ENCODE measurements at regions not wholly inside any gene's neighbourhood (a gene's known extent, or its start where the extent isn't known, plus 50 kb on each side); places are given as distances from the start of the nearest gene placed in this dataset.

- no peak for TF ChIP-seq CTCF (IDR thresholded peaks at IDR 0.05)
- no peak for DNase-seq (ENCODE audit: low spot score)
- no peaks in the 10 kb centered on the region for H3K27me3 Mint-ChIP-seq (ENCODE audit: low read depth)
- no peak overlapping the region for H3K4me3 Mint-ChIP-seq (ENCODE audit: unreplicated experiment)
- H3K27ac Mint-ChIP-seq (ENCODE audit: unreplicated experiment) = no peak overlapping the region
- no peaks in the 10 kb centered on the region for H3K4me1 Mint-ChIP-seq (ENCODE audit: low read depth)
- H3K9me3 Mint-ChIP-seq (ENCODE audit: low read depth) = peaks cover 26% of the 10 kb centered on the region
- no peaks in the 10 kb centered on the region for H3K36me3 Mint-ChIP-seq (ENCODE audit: low read depth)
Measured at GRCh38 chr14:62528296-62528695, 517.0 kb downstream of the KCNH5 start.

GRCh38 chr14:62532181-62532580 is 513.1 kb downstream of the KCNH5 start:
- H3K9me3 Mint-ChIP-seq (ENCODE audit: low read depth) = peaks cover 10% of the 10 kb centered on the region
- H3K27ac Mint-ChIP-seq (ENCODE audit: unreplicated experiment) = no peak overlapping the region
- no peaks in the 10 kb centered on the region for H3K4me1 Mint-ChIP-seq (ENCODE audit: low read depth)
- no peaks in the 10 kb centered on the region for H3K27me3 Mint-ChIP-seq (ENCODE audit: low read depth)
- H3K36me3 Mint-ChIP-seq (ENCODE audit: low read depth) = no peaks in the 10 kb centered on the region
- DNase-seq (ENCODE audit: low spot score) = no peak
- no peak for TF ChIP-seq CTCF (IDR thresholded peaks at IDR 0.05)
- H3K4me3 Mint-ChIP-seq (ENCODE audit: unreplicated experiment) = no peak overlapping the region

- Mint-ChIP-seq H3K4me3 (ENCODE audit: unreplicated experiment) (no peak overlapping the region), H3K4me1 (ENCODE audit: low read depth) (no peaks in the 10 kb centered on the region), H3K27ac (ENCODE audit: unreplicated experiment) (no peak overlapping the region), H3K9me3 (ENCODE audit: low read depth) (peaks cover 44% of the 10 kb centered on the region), H3K27me3 (ENCODE audit: low read depth) (no peaks in the 10 kb centered on the region), H3K36me3 (ENCODE audit: low read depth) (no peaks in the 10 kb centered on the region)
- no peak for DNase-seq (ENCODE audit: low spot score)
- no peak for TF ChIP-seq CTCF (IDR thresholded peaks at IDR 0.05)
Measured at GRCh38 chr14:62546862-62547474, 498.3 kb downstream of the KCNH5 start.

- no peak for TF ChIP-seq CTCF (IDR thresholded peaks at IDR 0.05)
- no peaks in the 10 kb centered on the region for H3K4me1 Mint-ChIP-seq (ENCODE audit: low read depth)
- H3K27ac Mint-ChIP-seq (ENCODE audit: unreplicated experiment) = no peak overlapping the region
- no peak overlapping the region for H3K4me3 Mint-ChIP-seq (ENCODE audit: unreplicated experiment)
- no peaks in the 10 kb centered on the region for H3K36me3 Mint-ChIP-seq (ENCODE audit: low read depth)
- no peaks in the 10 kb centered on the region for H3K27me3 Mint-ChIP-seq (ENCODE audit: low read depth)
- no peak for DNase-seq (ENCODE audit: low spot score)
- peaks cover 5% of the 10 kb centered on the region for H3K9me3 Mint-ChIP-seq (ENCODE audit: low read depth)
Measured at GRCh38 chr14:62557416-62557815, 487.8 kb downstream of the KCNH5 start.

GRCh38 chr14:62558451-62558850 is 486.8 kb downstream of the KCNH5 start:
- no peak overlapping the region for H3K27ac Mint-ChIP-seq (ENCODE audit: unreplicated experiment)
- no peaks in the 10 kb centered on the region for H3K4me1 Mint-ChIP-seq (ENCODE audit: low read depth)
- H3K27me3 Mint-ChIP-seq (ENCODE audit: low read depth) = no peaks in the 10 kb centered on the region
- no peak for DNase-seq (ENCODE audit: low spot score)
- H3K9me3 Mint-ChIP-seq (ENCODE audit: low read depth) = no peaks in the 10 kb centered on the region
- no peak overlapping the region for H3K4me3 Mint-ChIP-seq (ENCODE audit: unreplicated experiment)
- no peak for TF ChIP-seq CTCF (IDR thresholded peaks at IDR 0.05)
- H3K36me3 Mint-ChIP-seq (ENCODE audit: low read depth) = no peaks in the 10 kb centered on the region

Measured in chondrocyte (in vitro differentiated cells).